ENCODE measurements at regions not wholly inside any gene's neighbourhood (a gene's known extent, or its start where the extent isn't known, plus 50 kb on each side); places are given as distances from the start of the nearest gene placed in this dataset.

DNA sequence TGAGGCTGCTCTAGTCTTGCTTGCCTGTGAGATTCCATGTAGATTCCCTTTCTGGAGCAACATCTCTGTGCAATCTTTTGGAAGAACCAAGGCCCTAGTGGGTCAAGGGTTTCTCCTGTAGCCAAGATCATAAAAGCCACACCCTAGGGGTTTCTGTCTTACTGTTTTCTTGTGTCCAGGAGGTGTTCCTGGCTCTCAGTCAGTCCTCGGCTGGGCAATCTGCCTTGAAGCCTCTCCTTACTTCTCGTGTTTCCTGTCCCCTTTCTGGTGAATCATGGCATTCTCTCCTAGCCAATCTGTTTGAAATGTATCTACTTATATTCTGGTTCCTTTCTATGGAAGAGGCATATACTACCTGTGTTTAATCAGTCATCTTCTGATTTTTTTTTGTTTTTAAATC lies 484.8 kb upstream of the UBE2E3 start:
- H3K9me3 ChIP-seq (ENCODE audit: control insufficient read depth, low read depth, low read length): no peaks in the 10 kb centered on the region
- H3K27me3 Mint-ChIP-seq (ENCODE audit: low read depth): no peaks in the 10 kb centered on the region
- no peaks in the 10 kb centered on the region for H3K23me2 ChIP-seq (ENCODE audit: insufficient read length, low read depth, low read length, poor library complexity, severe bottlenecking)
- no peak overlapping the region for H2BK12ac ChIP-seq (ENCODE audit: insufficient read length, low read depth, low read length)
- no peaks in the 10 kb centered on the region for H3K36me3 Mint-ChIP-seq (ENCODE audit: insufficient read depth in 1 of 3, low read depth in 3 of 3)
- no peak overlapping the region for H2BK20ac ChIP-seq (ENCODE audit: low read depth, low read length, poor library complexity, severe bottlenecking)
- no peak overlapping the region for H3T11ph ChIP-seq (ENCODE audit: low read length)
- no peaks in the 10 kb centered on the region for H4K20me1 ChIP-seq (ENCODE audit: control insufficient read depth, insufficient read depth, insufficient read length)
- H3K4me2 ChIP-seq (ENCODE audit: insufficient read depth, insufficient read length, low read length): no peak overlapping the region
- H2BK120ac ChIP-seq (ENCODE audit: low read depth, low read length, poor library complexity, severe bottlenecking): no peak overlapping the region
- WGBS (ENCODE audit: extremely low coverage, insufficient read length, low lambda C conversion rate): no CpG with 5 or more reads among the region's 2 CpGs
- H2AK5ac ChIP-seq (ENCODE audit: insufficient read length, low read length): no peak overlapping the region
- no peak overlapping the region for H3K4ac ChIP-seq (ENCODE audit: low read depth, low read length)
- H4K5ac ChIP-seq (ENCODE audit: insufficient read length, low read depth, low read length): no peak overlapping the region
- H3K14ac ChIP-seq (ENCODE audit: insufficient read depth, low read length): no peak overlapping the region
- DNase-seq: no peak
- no peaks in the 10 kb centered on the region for H3K4me1 ChIP-seq (ENCODE audit: insufficient read depth, low read length)
- no peaks in the 10 kb centered on the region for H3K27me3 ChIP-seq (ENCODE audit: insufficient read depth, low read length)
- no peak overlapping the region for H3K27ac ChIP-seq (ENCODE audit: insufficient read length, low read depth, low read length)
- no peaks in the 10 kb centered on the region for H3K79me1 ChIP-seq (ENCODE audit: insufficient read depth, low read depth, low read length, poor library complexity, severe bottlenecking)
- no peak overlapping the region for H2AFZ ChIP-seq (ENCODE audit: low read length)
- H3K4me3 Mint-ChIP-seq: no peak overlapping the region
- no peak overlapping the region for H3K23ac ChIP-seq (ENCODE audit: insufficient read length, low read depth, low read length)
- no peak overlapping the region for H2BK5ac ChIP-seq (ENCODE audit: insufficient read length, low read length)
- H4K91ac ChIP-seq (ENCODE audit: insufficient read length, low read depth, low read length): no peak overlapping the region
- TF ChIP-seq, protein P1, sequence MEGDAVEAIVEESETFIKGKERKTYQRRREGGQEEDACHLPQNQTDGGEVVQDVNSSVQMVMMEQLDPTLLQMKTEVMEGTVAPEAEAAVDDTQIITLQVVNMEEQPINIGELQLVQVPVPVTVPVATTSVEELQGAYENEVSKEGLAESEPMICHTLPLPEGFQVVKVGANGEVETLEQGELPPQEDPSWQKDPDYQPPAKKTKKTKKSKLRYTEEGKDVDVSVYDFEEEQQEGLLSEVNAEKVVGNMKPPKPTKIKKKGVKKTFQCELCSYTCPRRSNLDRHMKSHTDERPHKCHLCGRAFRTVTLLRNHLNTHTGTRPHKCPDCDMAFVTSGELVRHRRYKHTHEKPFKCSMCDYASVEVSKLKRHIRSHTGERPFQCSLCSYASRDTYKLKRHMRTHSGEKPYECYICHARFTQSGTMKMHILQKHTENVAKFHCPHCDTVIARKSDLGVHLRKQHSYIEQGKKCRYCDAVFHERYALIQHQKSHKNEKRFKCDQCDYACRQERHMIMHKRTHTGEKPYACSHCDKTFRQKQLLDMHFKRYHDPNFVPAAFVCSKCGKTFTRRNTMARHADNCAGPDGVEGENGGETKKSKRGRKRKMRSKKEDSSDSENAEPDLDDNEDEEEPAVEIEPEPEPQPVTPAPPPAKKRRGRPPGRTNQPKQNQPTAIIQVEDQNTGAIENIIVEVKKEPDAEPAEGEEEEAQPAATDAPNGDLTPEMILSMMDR (conservative IDR thresholded peaks at IDR 0.05): no peak
- no peak overlapping the region for H3K27ac Mint-ChIP-seq
- H3K4me1 Mint-ChIP-seq: no peaks in the 10 kb centered on the region
- H3K9me3 Mint-ChIP-seq: peaks cover 9 to 13% of the 10 kb centered on the region in 2 experiments; a peak in 3 of 5 replicates
- no peaks in the 10 kb centered on the region for H3K79me2 ChIP-seq (ENCODE audit: insufficient read depth, low read length)
- no peak overlapping the region for H4K8ac ChIP-seq (replicated peaks; ENCODE audit: insufficient read length, low read depth, low read length)
- no peak overlapping the region for H3K9ac ChIP-seq (ENCODE audit: extremely low read depth, insufficient read length, low read length)
- no peak overlapping the region for H3K56ac ChIP-seq (ENCODE audit: insufficient read length, low read depth, low read length)
- no peak overlapping the region for H2BK15ac ChIP-seq (ENCODE audit: low read depth, low read length)
- H3K18ac ChIP-seq (ENCODE audit: insufficient read length, low read depth, low read length): no peak overlapping the region

Data from H9 (cell line).